ENCODE measurements at regions not wholly inside any gene's neighbourhood (a gene's known extent, or its start where the extent isn't known, plus 50 kb on each side); places are given as distances from the start of the nearest gene placed in this dataset.

DNA sequence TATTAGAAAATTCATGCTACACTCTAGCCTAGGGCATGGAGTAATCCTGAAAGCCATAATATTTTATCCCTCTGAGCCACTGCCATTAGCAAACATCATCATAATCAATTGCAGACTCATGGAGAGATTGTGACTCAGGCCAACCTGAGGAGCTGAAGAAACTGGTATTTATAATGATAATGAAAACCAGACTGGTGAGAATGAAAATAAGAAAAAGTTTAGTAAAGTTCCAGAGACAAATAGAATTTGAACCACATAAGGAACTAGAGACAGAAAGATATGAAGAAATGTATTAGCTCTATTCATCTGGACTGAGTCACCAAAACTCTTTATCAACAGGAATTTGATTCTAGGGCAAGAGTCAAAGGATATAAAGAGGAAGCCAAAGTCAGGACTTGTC, 158.7 kb downstream of the DRD1 start:
- Histone ChIP-seq H3K27me3 (ENCODE audit: control insufficient read depth, insufficient read depth, low read length) (no peaks in the 10 kb centered on the region), H3K4me3 (ENCODE audit: insufficient read depth, low read depth, low read length) (no peak overlapping the region), H3K36me3 (replicated peaks; ENCODE audit: control insufficient read depth, insufficient read depth, low read length) (no peaks in the 10 kb centered on the region)
- no peak for DNase-seq

DNA sequence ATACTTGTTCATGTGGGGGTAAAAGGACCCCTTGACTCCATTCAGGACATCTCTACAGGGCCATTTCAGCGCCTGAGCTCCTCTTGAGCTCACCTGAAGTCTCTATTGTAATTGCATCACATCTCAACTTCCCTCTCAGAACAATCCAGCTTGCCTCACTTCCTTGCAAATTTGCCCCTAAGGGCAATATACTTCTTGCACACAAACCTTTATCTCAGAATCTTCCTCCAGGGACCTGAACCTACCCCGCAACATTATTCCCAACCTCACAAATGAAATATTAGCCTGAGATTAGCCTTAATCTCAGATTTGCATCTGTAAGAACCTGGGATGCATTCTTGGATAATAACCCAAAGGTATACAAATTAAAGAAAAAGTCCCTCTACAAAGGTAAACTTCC, 159.2 kb downstream of the DRD1 start:
- Histone ChIP-seq H3K4me3 (ENCODE audit: insufficient read depth, low read depth, low read length) (no peak overlapping the region), H3K27me3 (ENCODE audit: control insufficient read depth, insufficient read depth, low read length) (no peaks in the 10 kb centered on the region), H3K36me3 (replicated peaks; ENCODE audit: control insufficient read depth, insufficient read depth, low read length) (no peaks in the 10 kb centered on the region)
- DNase-seq, result no peak

DNA sequence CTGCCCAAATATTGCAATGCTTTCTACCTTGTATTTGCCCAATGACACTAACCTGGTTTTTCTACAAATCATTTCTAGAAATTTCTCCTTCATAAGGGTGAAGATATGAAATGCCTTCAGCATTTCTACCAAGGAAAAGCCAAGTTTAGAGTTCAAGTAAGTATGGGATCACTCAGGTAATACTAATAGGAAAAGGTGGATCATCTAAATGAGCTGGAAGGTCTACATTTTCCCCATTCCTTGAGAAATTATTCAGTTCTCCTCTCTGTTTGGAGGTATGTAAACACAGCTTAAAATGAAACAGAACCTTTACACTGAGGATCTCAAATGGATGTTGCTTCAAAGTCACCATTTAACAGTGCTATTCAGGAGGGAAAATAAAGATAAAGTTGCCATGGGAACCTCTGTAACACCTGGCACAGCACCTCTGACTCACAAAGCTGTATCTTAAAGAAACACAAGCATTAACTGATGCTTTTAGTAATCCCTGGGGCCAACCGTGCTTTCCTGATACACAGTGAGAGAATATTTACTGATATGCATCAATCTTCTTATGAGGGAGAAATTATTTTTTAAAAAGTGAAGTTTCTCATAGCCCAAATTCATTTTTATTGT, 161.3 kb downstream of the DRD1 start:
- no peak overlapping the region for H3K4me3 ChIP-seq (ENCODE audit: insufficient read depth, low read depth, low read length)
- no peak for DNase-seq
- no peaks in the 10 kb centered on the region for H3K27me3 ChIP-seq (ENCODE audit: control insufficient read depth, insufficient read depth, low read length)
- H3K36me3 ChIP-seq (replicated peaks; ENCODE audit: control insufficient read depth, insufficient read depth, low read length), result no peaks in the 10 kb centered on the region

DNA sequence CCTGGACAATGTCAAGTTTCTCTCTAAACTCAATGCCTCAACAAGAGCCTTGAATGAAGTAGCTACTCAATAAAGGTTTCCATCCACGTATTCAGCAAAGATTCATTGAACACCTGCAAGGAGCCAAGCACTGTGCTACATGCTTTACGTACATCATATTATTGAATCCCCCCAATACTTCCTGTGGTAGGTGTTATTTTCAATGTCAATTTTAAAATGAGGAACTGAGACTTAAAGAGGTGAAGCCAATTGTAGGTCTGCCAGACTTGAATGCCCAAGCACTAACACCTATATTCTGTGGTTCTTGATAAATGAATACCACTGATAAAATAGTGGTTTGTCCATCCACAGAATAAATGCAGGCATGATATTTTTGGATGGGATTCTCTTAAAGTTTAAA, 162.3 kb downstream of the DRD1 start:
- no peaks in the 10 kb centered on the region for H3K27me3 ChIP-seq (ENCODE audit: control insufficient read depth, insufficient read depth, low read length)
- no peak for DNase-seq
- no peak overlapping the region for H3K4me3 ChIP-seq (ENCODE audit: insufficient read depth, low read depth, low read length)
- no peaks in the 10 kb centered on the region for H3K36me3 ChIP-seq (replicated peaks; ENCODE audit: control insufficient read depth, insufficient read depth, low read length)

DNA sequence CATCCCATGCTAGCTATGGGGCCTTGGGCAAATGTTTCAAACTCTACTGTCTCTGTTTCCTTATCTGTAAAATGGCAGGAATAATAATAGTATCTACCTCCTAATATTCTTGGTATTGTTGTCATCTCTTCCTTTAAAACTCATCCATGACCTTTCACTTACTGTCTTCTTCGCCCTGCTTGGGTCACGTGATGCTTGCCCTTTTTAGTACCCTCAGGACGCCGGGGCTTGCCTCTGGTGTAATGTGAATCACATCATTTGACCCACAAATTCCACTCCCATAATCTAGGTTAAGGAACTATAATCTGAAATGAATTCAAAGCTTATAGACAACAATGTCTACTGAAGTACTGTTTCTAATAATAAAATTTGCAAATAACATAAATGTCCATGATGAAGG, 162.7 kb downstream of the DRD1 start:
- Histone ChIP-seq H3K4me3 (ENCODE audit: insufficient read depth, low read depth, low read length) (no peak overlapping the region), H3K27me3 (ENCODE audit: control insufficient read depth, insufficient read depth, low read length) (no peaks in the 10 kb centered on the region), H3K36me3 (replicated peaks; ENCODE audit: control insufficient read depth, insufficient read depth, low read length) (no peaks in the 10 kb centered on the region)
- DNase-seq, result no peak

DNA sequence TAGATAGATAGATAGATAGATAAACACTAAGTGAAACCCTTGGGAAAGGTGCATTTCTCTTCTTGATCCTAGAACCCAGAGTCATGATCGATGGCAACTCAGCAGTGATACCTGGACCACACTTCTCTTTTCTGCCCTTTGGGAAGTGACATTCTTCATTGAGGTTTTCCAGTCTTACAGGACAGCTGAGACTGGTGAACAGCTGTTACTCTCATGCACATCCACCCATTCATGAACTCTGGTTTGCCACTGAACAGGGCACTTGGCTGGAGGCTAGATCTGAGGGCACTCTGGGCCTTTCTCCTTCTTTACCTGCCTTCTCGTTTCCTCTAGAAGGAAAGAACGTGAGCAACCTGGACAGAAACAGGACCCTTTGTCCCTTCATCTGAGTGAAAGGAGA, 164.5 kb downstream of the DRD1 start:
- Histone ChIP-seq H3K4me3 (ENCODE audit: insufficient read depth, low read depth, low read length) (no peak overlapping the region), H3K27me3 (ENCODE audit: control insufficient read depth, insufficient read depth, low read length) (no peaks in the 10 kb centered on the region), H3K36me3 (replicated peaks; ENCODE audit: control insufficient read depth, insufficient read depth, low read length) (no peaks in the 10 kb centered on the region)
- no peak for DNase-seq

DNA sequence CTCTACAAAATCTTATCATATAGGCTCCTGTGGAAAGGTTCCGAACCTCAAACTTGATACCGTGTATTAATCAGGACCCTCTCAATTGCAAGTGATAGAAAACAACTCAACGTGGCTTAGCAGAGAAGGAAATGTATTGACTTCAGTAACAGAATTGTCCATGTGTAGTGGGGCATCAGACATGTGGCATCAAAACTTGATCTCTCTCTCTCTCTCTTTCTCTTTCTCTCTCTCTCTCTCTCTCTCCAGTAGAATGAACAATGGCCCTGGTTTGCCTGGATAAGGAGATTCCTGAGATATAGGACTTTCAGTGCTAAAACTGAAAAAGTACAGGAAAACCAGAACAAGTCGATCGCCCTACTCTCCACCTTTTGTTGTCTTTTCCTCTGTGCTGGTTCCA, 168.2 kb downstream of the DRD1 start:
- DNase-seq, result no peak
- no peaks in the 10 kb centered on the region for H3K36me3 ChIP-seq (replicated peaks; ENCODE audit: control insufficient read depth, insufficient read depth, low read length)
- H3K27me3 ChIP-seq (ENCODE audit: control insufficient read depth, insufficient read depth, low read length), result no peaks in the 10 kb centered on the region
- H3K4me3 ChIP-seq (ENCODE audit: insufficient read depth, low read depth, low read length), result no peak overlapping the region

DNA sequence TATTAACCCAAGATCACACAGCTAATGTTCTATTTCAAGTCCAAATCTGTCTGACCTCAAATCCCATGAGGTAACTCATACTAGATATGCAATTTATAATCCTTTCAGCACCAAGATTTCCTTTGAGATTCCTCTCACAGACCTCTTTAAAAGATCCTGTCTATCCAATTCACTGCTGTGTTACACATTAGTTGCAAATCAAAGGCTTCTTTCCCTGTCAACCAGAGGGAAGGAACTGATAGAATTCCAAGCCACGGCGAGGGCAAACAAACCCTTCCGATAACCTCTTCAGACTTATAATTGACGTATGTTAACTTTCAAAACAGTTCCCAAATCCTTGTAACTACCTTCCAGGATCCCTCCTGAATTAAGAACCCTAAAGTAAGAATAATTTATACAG, 168.9 kb downstream of the DRD1 start:
- Histone ChIP-seq H3K27me3 (ENCODE audit: control insufficient read depth, insufficient read depth, low read length) (no peaks in the 10 kb centered on the region), H3K4me3 (ENCODE audit: insufficient read depth, low read depth, low read length) (no peak overlapping the region), H3K36me3 (replicated peaks; ENCODE audit: control insufficient read depth, insufficient read depth, low read length) (no peaks in the 10 kb centered on the region)
- DNase-seq, result no peak

DNA sequence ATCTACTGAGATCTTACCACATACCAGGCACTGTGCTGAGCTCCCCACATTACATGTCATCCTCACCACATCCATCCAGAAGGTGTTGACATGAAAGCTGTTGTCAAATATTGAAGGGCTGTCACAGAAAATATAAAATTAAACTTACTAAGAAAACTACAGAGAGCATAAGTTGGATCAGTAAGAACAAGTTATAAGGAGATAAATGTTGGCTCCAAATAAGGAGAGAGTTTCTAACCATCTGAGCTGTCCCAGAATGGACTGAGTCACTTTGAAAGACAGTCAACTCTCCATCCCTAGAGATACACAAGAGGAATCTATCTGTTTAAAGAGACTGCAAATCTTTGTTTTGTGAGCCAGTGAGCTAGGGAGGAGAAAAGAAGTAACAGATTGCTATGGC, 169.8 kb downstream of the DRD1 start:
- DNase-seq, result no peak
- H3K27me3 ChIP-seq (ENCODE audit: control insufficient read depth, insufficient read depth, low read length), result no peaks in the 10 kb centered on the region
- no peak overlapping the region for H3K4me3 ChIP-seq (ENCODE audit: insufficient read depth, low read depth, low read length)
- no peaks in the 10 kb centered on the region for H3K36me3 ChIP-seq (replicated peaks; ENCODE audit: control insufficient read depth, insufficient read depth, low read length)

DNA sequence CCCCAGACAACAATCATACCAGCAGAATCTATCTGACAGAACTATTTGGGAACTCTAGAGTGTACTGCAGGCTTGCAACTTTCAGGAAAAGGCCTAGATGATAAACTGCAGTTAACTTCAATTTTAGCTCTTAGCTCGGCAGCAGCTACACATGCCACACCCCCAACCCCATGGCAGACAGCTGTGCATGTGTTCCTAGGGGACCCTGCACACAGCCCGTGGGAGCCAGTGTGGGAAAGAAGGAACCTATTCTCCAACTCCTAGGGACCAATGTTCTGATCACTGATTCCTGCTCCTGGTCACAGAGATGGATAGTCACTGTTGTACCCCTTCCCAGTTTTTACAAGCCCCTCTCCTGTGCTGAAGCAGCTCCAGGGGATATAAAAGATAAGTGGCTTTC, 179.6 kb downstream of the DRD1 start:
- H3K36me3 ChIP-seq (replicated peaks; ENCODE audit: control insufficient read depth, insufficient read depth, low read length), result no peaks in the 10 kb centered on the region
- no peaks in the 10 kb centered on the region for H3K27me3 ChIP-seq (ENCODE audit: control insufficient read depth, insufficient read depth, low read length)
- DNase-seq, result no peak
- H3K4me3 ChIP-seq (ENCODE audit: insufficient read depth, low read depth, low read length), result no peak overlapping the region

DNA sequence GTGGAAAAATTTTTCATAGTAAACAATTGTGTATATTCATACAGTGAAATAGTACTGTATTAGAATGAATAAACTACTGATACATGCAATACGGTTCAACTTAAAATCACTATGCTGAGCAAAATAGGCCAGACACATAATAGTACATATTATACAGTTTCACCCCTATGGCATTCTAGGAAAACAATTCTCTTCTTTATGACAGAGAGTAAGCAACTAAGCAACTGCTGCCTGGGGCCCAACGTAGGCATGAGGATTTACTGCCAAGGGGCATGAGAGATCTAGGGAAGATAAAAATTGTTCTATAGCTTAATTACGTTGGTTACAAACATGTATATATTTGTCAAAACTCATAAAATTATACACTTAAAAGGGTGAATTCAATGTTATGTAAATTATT, 180.2 kb downstream of the DRD1 start:
- Histone ChIP-seq H3K27me3 (ENCODE audit: control insufficient read depth, insufficient read depth, low read length) (no peaks in the 10 kb centered on the region), H3K4me3 (ENCODE audit: insufficient read depth, low read depth, low read length) (no peak overlapping the region), H3K36me3 (replicated peaks; ENCODE audit: control insufficient read depth, insufficient read depth, low read length) (no peaks in the 10 kb centered on the region)
- DNase-seq, result no peak

DNA sequence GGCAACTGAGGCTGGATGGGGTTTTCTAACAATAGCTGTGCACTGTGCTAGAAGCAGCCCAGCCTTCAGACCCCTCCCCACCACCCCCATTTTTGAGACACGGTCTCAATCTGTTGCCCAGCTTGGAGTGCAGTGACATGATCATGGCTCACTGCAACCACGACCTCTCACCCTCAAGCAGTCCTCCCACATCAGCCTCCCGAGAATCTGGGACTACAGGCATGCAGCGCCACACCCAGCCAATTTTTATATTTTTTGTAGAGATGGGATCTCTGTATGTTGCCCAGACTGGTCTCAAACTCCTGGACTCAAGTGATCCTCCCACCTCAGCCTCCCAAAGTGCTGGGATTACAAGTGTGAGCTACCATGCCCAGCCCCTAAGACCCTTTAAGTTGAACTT, 182.5 kb downstream of the DRD1 start:
- DNase-seq, result no peak
- Histone ChIP-seq H3K4me3 (ENCODE audit: insufficient read depth, low read depth, low read length) (no peak overlapping the region), H3K27me3 (ENCODE audit: control insufficient read depth, insufficient read depth, low read length) (no peaks in the 10 kb centered on the region), H3K36me3 (replicated peaks; ENCODE audit: control insufficient read depth, insufficient read depth, low read length) (no peaks in the 10 kb centered on the region)

DNA sequence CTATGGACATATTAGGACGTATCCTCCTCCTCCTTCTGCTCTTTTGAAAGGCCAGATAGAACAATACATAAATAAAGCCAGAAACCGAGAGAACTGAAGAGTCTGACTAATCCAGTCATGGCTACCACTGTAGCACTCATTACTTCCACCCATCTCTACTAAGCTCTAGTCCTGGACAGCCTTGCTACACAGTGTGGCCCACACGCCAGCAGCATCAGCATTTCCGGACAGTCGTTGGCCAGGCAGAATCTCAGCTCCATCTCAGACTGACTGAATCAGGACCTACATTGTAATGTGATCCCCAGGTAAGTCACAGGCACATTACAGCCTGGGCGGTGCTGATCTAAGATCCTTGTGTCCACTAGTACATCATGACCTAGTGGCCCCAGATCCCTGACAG, 182.9 kb downstream of the DRD1 start:
- DNase-seq, result no peak
- Histone ChIP-seq H3K27me3 (ENCODE audit: control insufficient read depth, insufficient read depth, low read length) (no peaks in the 10 kb centered on the region), H3K36me3 (replicated peaks; ENCODE audit: control insufficient read depth, insufficient read depth, low read length) (no peaks in the 10 kb centered on the region), H3K4me3 (ENCODE audit: insufficient read depth, low read depth, low read length) (no peak overlapping the region)

DNA sequence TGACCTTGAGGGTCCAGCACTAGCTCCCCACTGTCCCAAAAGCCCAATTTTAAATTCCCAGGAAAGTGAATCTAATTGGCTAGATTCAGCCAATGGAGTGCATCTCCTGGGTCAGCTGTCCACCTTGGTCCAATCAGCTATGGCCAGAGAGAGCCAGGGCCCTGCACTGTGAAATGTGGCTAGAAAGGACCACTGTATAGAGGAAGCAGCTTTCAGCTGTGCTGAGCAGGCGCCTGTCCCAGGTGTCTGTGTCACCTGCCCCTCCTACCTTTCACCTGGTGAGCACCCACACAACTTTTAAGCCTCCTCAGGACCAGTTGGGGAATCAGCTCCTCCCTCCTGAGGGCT, 186.2 kb downstream of the DRD1 start:
- H3K4me3 ChIP-seq (ENCODE audit: insufficient read depth, low read depth, low read length), result no peak overlapping the region
- H3K36me3 ChIP-seq (replicated peaks; ENCODE audit: control insufficient read depth, insufficient read depth, low read length), result no peaks in the 10 kb centered on the region
- H3K27me3 ChIP-seq (ENCODE audit: control insufficient read depth, insufficient read depth, low read length), result no peaks in the 10 kb centered on the region
- DNase-seq, result no peak

DNA sequence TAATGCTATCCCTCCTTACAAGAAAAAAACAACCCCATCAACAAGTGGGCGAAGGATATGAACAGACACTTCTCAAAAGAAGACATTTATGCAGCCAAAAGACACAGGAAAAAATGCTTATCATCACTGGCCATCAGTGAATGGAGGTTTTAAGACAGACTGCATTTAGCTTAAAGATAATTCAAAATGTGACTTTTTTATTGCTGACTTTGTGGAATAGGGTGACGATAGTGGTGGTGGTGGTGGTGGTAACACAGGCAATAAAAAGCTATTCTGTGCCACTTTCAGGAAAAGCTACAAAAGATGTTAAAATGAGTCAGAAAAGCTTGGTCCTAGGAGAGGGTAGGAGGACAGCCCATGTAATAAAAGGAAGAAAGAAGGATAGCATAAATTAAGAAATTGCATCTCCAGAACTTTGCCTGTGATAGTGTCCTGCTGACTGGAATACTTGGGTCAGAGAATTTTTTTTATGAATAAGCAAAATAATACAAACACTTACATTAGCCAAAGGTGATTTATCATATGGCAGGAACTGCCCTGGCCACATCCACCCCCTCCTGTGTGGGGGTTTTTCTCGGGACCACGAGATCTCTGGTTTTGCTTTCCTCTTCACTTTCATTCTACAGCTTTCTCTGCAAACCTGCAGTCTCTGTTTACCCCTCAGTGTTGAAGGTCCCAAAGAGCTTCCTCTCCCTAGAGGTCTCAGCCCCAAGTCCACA, 186.7 kb downstream of the DRD1 start:
- DNase-seq, result no peak
- no peaks in the 10 kb centered on the region for H3K27me3 ChIP-seq (ENCODE audit: control insufficient read depth, insufficient read depth, low read length)
- no peak overlapping the region for H3K4me3 ChIP-seq (ENCODE audit: insufficient read depth, low read depth, low read length)

DNA sequence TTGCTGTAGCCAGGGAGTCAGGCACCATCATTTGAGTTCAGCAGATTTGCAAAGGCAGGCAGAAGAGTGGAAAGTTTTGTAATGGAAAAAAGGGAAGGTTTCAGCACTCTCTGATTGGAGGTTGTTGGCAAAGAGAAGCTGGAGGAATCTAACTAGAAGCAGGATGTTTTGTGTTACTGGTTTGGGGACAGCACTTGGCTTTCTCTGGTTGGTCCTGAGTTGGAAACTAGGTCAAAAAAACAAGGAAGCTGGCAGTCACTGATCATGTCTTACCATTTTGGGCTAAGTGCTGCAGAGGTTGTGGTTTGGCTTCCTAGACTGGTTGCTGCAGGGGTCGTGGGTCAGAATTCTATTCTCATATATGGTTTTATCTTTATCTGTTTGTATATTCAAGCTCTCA, 189.8 kb downstream of the DRD1 start:
- H3K36me3 ChIP-seq (replicated peaks; ENCODE audit: control insufficient read depth, insufficient read depth, low read length), result no peaks in the 10 kb centered on the region
- H3K27me3 ChIP-seq (ENCODE audit: control insufficient read depth, insufficient read depth, low read length), result no peaks in the 10 kb centered on the region
- DNase-seq, result no peak
- H3K4me3 ChIP-seq (ENCODE audit: insufficient read depth, low read depth, low read length), result no peak overlapping the region

More for the DNA sequence above, 186.7 kb downstream of the DRD1 start:
- H3K36me3 ChIP-seq (replicated peaks; ENCODE audit: control insufficient read depth, insufficient read depth, low read length), result no peaks in the 10 kb centered on the region

All from H7 (cell line).